GM12878 (cell line): ENCODE measurements at regions not wholly inside any gene's neighbourhood (a gene's known extent, or its start where the extent isn't known, plus 50 kb on each side); places are given as distances from the start of the nearest gene placed in this dataset.
A peak's percentile ranks its signal among the peaks of the same experiment; 100 is the strongest.

Experiments used
- ATAC-seq: fragments of 200-7000 bp; cut with Tn5 transposase; 3 replicates; pipeline ENCODE4 v1.9.1; 2020; ENCODE audit warnings: mild to moderate bottlenecking, moderate library complexity
- BruUV-seq: library from RNA; stranded (reverse); fragments of 400-500 nt; replicated peaks from 2 replicates; lab custom pipeline; 2021; lab: Mats Ljungman, UMichigan
- CTCF ChIA-PET: fragments of 300-600 bp; sonication (Branson Sonifier 250); formaldehyde crosslinking; extraction: SDS; loops from one replicate; lab custom pipeline; 2021; ENCODE audit warnings: inconsistent platforms; lab: Yijun Ruan, JAX
- POLR2A ChIA-PET: fragments of 350-600 bp; formaldehyde crosslinking; extraction: SDS; loops from one replicate; lab custom pipeline; 2021; ENCODE audit warnings: inconsistent platforms; lab: Charles Lee
- RAD21 ChIA-PET: fragments of 300-600 bp; sonication (Branson Sonifier 250); formaldehyde crosslinking; loops from one replicate; lab custom pipeline; 2023; ENCODE audit warnings: antibody characterized with exemption; ENCODE audit not compliant: unreplicated experiment; lab: Charles Lee
- SMC1A ChIA-PET: fragments of 300-600 bp; sonication (Branson Sonifier 250); formaldehyde crosslinking; loops from one replicate; lab custom pipeline; 2023; ENCODE audit not compliant: unreplicated experiment, uncharacterized antibody; lab: Charles Lee
- DNase-seq: peaks from one replicate; pipeline ENCODE4 v3.0.0-alpha.2; 2011; ENCODE audit warnings: low read depth, low spot score
- FAIRE-seq: peaks from 3 replicates; lab custom pipeline; 2011; peaks lifted over from hg19 to GRCh38; lab: Jason Lieb, UNC
- H2AFZ ChIP-seq: 2 replicates; pipeline ENCODE4 v1.6.0; 2011; ENCODE audit warnings: low read depth, low read length, control low read depth; ENCODE audit not compliant: control insufficient read depth
- H3K27ac ChIP-seq: 2 replicates; pipeline ENCODE4 v1.5.1; 2011; ENCODE audit warnings: control low read depth; ENCODE audit not compliant: control insufficient read depth, insufficient read depth
- H3K27me3 ChIP-seq, 2 experiments: replicated peaks in 1 of 2; 2 replicates each; pipeline versions ENCODE4 v1.6.0 to v1.6.1; 2011; ENCODE audit warnings: low read length in 1 of 2; ENCODE audit not compliant: control insufficient read depth in 2 of 2, insufficient read depth in 2 of 2
- H3K36me3 ChIP-seq, 2 experiments: 2 replicates each; pipeline ENCODE4 v1.5.1; 2011; ENCODE audit warnings: low read length in 1 of 2; ENCODE audit not compliant: control insufficient read depth in 2 of 2, insufficient read depth in 2 of 2
- H3K4me1 ChIP-seq: 2 replicates; pipeline ENCODE4 v1.6.1; 2011; ENCODE audit warnings: mild to moderate bottlenecking, low read length, moderate library complexity, mixed read lengths; ENCODE audit not compliant: control insufficient read depth, insufficient read depth
- H3K4me2 ChIP-seq: 2 replicates; pipeline ENCODE4 v1.6.0; 2011; ENCODE audit warnings: control low read depth; ENCODE audit not compliant: control insufficient read depth, insufficient read depth
- H3K4me3 ChIP-seq: fragments of 200-600 bp; sonication (generic); 2 replicates; pipeline ENCODE4 v1.5.1; 2016
- H3K79me2 ChIP-seq: 2 replicates; pipeline ENCODE4 v1.6.0; 2011; ENCODE audit warnings: low read length; ENCODE audit not compliant: control insufficient read depth, insufficient read depth
- H3K9ac ChIP-seq: 2 replicates; pipeline ENCODE4 v1.8.0; 2011; ENCODE audit warnings: low read length, control low read depth, mixed read lengths; ENCODE audit not compliant: control insufficient read depth, insufficient read depth
- H3K9me3 ChIP-seq: replicated peaks from 3 replicates; pipeline ENCODE4 v1.5.1; 2011; ENCODE audit warnings: mild to moderate bottlenecking, low read length; ENCODE audit not compliant: control insufficient read depth, insufficient read depth
- H4K20me1 ChIP-seq: 2 replicates; pipeline ENCODE4 v1.6.0; 2011; ENCODE audit not compliant: control insufficient read depth, insufficient read depth
- BHLHE40 ChIP-seq, 2 experiments: fragments of 450-650 bp in 1 of 2; IDR thresholded peaks; 2 replicates each; pipeline ENCODE4 v1.6.1; 2011 to 2017; ENCODE audit warnings: low read depth in 2 of 2, borderline replicate concordance in 1 of 2, improper control_type of control experiment in 1 of 2, low read length in 1 of 2, mild to moderate bottlenecking in 1 of 2
- CTCF ChIP-seq, 3 experiments: IDR thresholded peaks in 2 of 3; conservative IDR thresholded peaks in 1 of 3; 2 replicates each; pipeline ENCODE4 v1.5.1; 2011; ENCODE audit warnings: low read depth in 3 of 3, low read length in 3 of 3, mild to moderate bottlenecking in 3 of 3, control low read depth in 2 of 3, moderate library complexity in 2 of 3, inconsistent platforms in 1 of 3, mixed read lengths in 1 of 3; ENCODE audit not compliant: control insufficient read depth in 2 of 3, insufficient read depth in 1 of 3; ENCODE audit errors: extremely low read depth in 1 of 3
- NFIC ChIP-seq: IDR thresholded peaks from 2 replicates; pipeline ENCODE4 v1.6.1; 2012; ENCODE audit warnings: low read depth, mild to moderate bottlenecking, inconsistent platforms, low read length, moderate library complexity
- RAD51 ChIP-seq: fragments of 450-650 bp; IDR thresholded peaks from 2 replicates; pipeline ENCODE4 v1.6.1; 2016; ENCODE audit warnings: moderate library complexity, mild to moderate bottlenecking, inconsistent platforms
- USF1 ChIP-seq: IDR thresholded peaks from 2 replicates; pipeline ENCODE4 v1.6.1; 2011; ENCODE audit warnings: borderline replicate concordance, low read depth, mild to moderate bottlenecking, moderate library complexity, mixed read lengths, low read length; ENCODE audit not compliant: insufficient read depth; ENCODE audit errors: extremely low read length
- WGBS: methylation state at CpG from one replicate; pipeline ENCODE4 v1.1.6; 2016; ENCODE audit warnings: low lambda C conversion rate; ENCODE audit not compliant: insufficient replicate concordance, insufficient coverage; ENCODE audit errors: missing lambda C conversion rate; 5-methylcytosine and 5-hydroxymethylcytosine counted together
- in situ Hi-C: fragments of 300-500 bp; cut with MboI; formaldehyde crosslinking; loops from 9 replicates; pipeline ENCODE4 v1.14.3; 2018; ENCODE audit warnings: mixed read lengths
- intact Hi-C: fragments of 100-400 bp; cut with micrococcal nuclease; formaldehyde crosslinking; loops from one replicate; pipeline ENCODE4 v1.14.2; 2022; ENCODE audit not compliant: unreplicated experiment
- TF ChIP-seq, protein P1 (sequence below): fragments of 450-650 bp; formaldehyde crosslinking; IDR thresholded peaks from 2 replicates; pipeline ENCODE4 v1.4.0; 2020; ENCODE audit warnings: mild to moderate bottlenecking, moderate library complexity

DNA sequence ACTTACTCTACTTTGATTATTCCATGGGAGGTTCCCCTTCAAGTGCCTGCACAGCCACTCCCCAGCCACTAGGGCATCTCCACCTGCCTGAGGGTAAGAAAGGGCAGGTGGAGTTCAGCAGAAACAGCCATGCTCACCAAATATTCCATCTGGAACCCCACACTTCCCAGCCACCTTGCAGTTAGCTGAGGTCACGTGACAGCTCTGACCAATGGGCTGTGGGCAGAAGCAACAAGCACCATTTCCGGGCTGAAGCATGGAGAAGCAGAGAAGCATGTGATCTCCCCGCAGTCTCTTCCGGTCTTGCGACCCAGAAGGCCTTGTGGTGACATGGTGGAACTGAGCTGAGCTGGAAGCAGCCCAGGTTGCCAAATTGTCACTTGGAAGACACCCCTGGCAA, 108.6 kb downstream of the CCT6B start:
- TF ChIP-seq, protein P1, sequence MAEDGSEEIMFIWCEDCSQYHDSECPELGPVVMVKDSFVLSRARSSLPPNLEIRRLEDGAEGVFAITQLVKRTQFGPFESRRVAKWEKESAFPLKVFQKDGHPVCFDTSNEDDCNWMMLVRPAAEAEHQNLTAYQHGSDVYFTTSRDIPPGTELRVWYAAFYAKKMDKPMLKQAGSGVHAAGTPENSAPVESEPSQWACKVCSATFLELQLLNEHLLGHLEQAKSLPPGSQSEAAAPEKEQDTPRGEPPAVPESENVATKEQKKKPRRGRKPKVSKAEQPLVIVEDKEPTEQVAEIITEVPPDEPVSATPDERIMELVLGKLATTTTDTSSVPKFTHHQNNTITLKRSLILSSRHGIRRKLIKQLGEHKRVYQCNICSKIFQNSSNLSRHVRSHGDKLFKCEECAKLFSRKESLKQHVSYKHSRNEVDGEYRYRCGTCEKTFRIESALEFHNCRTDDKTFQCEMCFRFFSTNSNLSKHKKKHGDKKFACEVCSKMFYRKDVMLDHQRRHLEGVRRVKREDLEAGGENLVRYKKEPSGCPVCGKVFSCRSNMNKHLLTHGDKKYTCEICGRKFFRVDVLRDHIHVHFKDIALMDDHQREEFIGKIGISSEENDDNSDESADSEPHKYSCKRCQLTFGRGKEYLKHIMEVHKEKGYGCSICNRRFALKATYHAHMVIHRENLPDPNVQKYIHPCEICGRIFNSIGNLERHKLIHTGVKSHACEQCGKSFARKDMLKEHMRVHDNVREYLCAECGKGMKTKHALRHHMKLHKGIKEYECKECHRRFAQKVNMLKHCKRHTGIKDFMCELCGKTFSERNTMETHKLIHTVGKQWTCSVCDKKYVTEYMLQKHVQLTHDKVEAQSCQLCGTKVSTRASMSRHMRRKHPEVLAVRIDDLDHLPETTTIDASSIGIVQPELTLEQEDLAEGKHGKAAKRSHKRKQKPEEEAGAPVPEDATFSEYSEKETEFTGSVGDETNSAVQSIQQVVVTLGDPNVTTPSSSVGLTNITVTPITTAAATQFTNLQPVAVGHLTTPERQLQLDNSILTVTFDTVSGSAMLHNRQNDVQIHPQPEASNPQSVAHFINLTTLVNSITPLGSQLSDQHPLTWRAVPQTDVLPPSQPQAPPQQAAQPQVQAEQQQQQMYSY (CRISPR knock-in tag) = no peak
- peak in 2 of 3 experiments; percentile 19 to 21; a peak in 2 of 6 replicates for TF ChIP-seq CTCF (IDR thresholded peaks at IDR 0.05 in 2 of 3, conservative IDR thresholded peaks at IDR 0.05 in 1 of 3; ENCODE audit: control insufficient read depth in 2 of 3, extremely low read depth in 1 of 3, insufficient read depth in 1 of 3, low read depth in 3 of 3, low read length in 3 of 3)
- TF ChIP-seq BHLHE40 (IDR thresholded peaks at IDR 0.05; ENCODE audit: borderline replicate concordance in 1 of 2, low read depth in 2 of 2, low read length in 1 of 2) = 0 out of 4 replicates have a peak, but pooled peaks of 1 of the 2 experiments have one; percentile 25
- peak; percentile 47 for TF ChIP-seq USF1
- peak; percentile 48; the same call in 1 of the 2 replicates for TF ChIP-seq RAD51
- no peak for TF ChIP-seq NFIC
- Histone ChIP-seq H3K9me3 (no peaks in the 10 kb centered on the region), H3K79me2 (no peaks in the 10 kb centered on the region), H4K20me1 (no peaks in the 10 kb centered on the region), H3K36me3 (no peaks in the 10 kb centered on the region), H3K9ac (no peak overlapping the region), H3K27ac (no peak overlapping the region), H3K4me1 (no peaks in the 10 kb centered on the region), H2AFZ (no peak overlapping the region), H3K4me2 (no peak overlapping the region), H3K27me3 (peaks cover 0 to 2% of the 10 kb centered on the region in 2 experiments; a peak in 2 of 4 replicates), H3K4me3 (no peak overlapping the region)
- intact Hi-C loops = no loop called here
- ATAC-seq (no peak), DNase-seq (no peak), FAIRE-seq (no peak)
- POLR2A ChIA-PET = no interaction called here
- CTCF ChIA-PET = no interaction called here
- no TSS peak for BruUV-seq
- in situ Hi-C loops = no loop called here
- RAD21 ChIA-PET = no interaction called here
- SMC1A ChIA-PET = no interaction called here
- WGBS = 39% methylated on average over 5 of the region's 5 CpGs
